Stimulated activated CD4-positive, alpha-beta T cell treated with anti-CD3 and anti-CD28 coated beads, Interleukin-15, amount 100 ng/mL, for 48 hours (primary cell): ENCODE measurements at regions not wholly inside any gene's neighbourhood (a gene's known extent, or its start where the extent isn't known, plus 50 kb on each side); places are given as distances from the start of the nearest gene placed in this dataset.

Experiments
- DNase-seq, 2 donors: peaks; one replicate each; pipeline ENCODE4 v3.0.0-alpha.2; 2020; ENCODE audit warnings: low read depth in 2 of 2

DNA sequence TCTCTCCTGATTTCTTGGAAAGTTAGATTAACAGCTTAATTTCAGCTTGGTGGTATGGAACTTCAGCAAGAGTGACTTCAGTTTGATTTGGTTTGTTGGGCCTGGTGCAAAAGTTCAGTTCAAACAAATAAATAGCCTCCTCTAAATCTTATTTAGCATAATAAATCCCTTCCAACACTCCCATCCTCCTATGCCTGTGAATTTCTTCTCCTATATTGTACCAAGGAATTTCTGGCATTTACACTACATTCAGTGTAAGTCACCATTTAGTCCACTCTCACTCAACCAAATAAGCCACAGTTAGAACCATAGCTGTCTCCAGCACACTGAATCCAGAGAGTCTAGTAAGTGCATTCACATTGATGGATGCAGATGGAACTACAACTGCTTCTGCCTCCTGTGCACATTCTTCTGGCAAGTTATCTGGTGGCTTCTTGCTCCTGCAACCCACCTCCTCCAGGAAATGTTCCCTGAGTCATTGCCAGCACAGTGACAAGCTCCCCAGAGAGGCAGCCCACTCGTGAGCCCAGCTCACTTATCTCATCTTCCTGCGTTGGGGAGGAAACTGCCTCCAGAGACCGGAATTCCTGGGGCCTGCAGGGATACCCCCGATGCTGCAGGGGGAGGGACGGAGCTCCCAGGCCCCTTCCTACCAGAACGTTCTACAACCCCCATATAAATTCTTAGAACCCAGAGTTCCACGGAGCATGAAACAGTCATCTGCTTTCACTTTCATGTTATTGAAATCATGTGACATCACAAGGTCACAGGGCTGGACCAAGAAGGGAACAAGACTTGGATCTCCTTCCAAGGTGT, 318.3 kb downstream of the PHKB start:
- DNase-seq = peak in 1 of 2 donors; percentile 11

DNA sequence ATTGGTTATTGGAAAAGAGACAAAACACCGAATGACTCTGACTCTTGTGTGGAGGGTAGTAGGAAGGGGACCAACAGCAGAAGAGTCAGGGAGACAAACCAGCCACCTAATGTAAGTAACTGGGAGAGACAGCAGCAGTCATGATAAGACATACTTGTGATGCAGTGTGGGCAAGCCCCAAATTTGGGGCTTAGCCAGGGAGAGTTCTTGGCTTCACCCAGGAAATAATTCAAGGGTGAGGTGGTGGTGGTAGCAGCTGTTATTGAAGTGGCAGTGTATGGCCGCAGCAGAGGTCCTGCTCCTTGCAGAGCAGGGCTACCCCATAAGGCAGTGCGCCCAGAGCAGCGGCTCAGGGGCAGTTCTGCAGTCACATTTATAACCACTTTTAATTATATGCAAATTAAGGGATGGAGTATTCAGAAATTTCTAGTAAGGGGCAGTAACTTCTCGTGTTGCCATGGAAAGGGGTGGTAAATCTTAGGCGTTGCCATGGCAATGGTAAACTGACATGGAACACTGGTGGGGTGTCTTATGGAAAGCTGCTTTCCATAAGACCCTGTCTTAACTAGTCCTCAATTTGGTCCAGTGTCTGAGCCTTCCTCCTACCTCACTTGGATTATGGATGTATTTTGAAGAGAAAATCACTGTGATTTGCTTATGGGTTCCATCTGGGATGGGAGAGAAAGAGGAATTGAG, 317.1 kb downstream of the PHKB start:
- DNase-seq = no peak

DNA sequence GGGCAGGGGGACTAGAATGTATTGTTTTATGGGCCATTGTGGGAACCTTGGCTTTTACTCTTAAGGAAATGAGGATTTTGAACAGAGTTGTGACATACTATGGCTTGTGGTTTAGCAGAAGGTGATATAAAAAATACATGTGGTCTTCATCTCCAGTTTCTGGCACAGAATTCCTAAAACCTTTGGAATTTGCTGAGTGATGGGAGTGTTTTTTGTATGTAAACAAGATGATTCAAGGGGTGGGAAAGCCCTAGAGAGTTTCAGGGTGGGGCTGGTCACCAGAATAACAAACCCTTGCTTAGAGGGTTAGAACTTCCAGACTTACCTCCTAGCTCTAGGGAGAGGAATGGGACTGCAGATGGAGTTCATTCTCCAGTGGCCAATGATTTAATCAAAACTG, 316.1 kb downstream of the PHKB start:
- DNase-seq = no peak

DNA sequence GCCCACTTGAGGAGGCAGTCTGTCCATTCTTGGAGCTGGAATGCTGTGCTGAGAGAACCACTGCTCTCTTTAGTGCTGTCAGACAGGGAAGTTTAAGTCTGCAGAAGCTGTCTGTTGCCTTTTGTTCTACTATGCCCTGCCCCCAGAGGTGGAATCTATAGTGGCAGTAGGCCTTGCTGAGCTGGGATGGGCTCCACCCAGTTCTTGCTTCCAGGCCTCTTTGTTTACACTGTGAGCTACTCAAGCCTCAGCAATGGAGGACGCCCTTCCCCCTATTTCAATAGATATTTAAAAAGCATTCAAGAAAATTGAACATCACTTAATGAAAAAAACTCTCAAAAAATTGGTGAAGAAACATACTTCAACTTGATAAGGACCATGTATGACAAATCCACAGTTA, 313.5 kb downstream of the PHKB start:
- no peak for DNase-seq

DNA sequence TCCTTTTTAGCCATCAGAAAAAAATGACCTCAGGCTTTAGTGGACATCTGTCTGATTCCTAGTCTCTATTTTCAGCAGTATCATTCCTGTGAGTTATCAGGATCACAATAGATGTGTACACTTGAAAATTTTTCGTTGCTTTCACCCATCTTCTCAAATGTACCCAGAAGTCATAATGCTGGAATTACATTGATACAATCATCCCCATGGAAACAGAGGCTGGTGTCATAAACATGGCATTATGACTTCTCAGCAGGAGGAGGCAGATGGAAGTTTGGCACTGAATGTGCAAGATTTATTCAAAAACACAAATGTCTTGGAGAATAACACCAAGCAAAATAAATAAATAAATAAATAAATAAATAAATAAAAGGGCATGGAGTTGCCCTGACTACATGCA, 292.5 kb downstream of the PHKB start:
- no peak for DNase-seq
